ENCODE measurements at regions not wholly inside any gene's neighbourhood (a gene's known extent, or its start where the extent isn't known, plus 50 kb on each side); places are given as distances from the start of the nearest gene placed in this dataset.

DNA sequence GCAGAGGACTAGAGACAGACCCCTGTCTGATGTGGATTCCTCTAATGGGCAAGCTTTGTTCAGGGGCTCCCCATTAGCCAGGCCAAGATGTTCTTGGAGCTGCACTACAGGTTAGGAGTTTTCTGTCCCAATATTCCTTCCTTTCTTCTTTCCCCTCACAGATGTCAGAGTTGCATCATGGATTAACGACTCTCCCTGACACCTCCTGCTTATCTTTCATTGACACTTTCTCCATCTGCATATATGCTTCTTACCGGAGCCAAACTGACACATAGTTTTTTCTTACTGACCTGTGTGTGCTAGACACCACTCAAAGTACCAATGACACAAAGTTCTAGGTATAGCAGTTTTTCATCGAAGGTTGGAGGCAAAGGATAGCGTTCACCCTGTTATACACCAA lies 228.6 kb upstream of the HCCS start:
- H3K36me3 ChIP-seq = no peaks in the 10 kb centered on the region
- no peaks in the 10 kb centered on the region for H3K9me3 ChIP-seq (ENCODE audit: low read depth)
- H3K4me3 ChIP-seq = no peak overlapping the region
- H3K27me3 ChIP-seq = no peaks in the 10 kb centered on the region
- DNase-seq (ENCODE audit: low read depth in 1 of 2, low spot score in 1 of 2) = no peak
- no peak overlapping the region for H3K27ac ChIP-seq
- no peak for TF ChIP-seq CTCF (IDR thresholded peaks at IDR 0.05; ENCODE audit: low read depth, low read length)
- H3K4me1 ChIP-seq (ENCODE audit: low read depth) = no peaks in the 10 kb centered on the region

GRCh38 chrX:10884246-10884645 lies 226.9 kb upstream of the HCCS start:
- H3K27me3 ChIP-seq = no peaks in the 10 kb centered on the region
- H3K4me1 ChIP-seq (ENCODE audit: low read depth) = no peaks in the 10 kb centered on the region
- no peak overlapping the region for H3K4me3 ChIP-seq
- H3K36me3 ChIP-seq = no peaks in the 10 kb centered on the region
- H3K27ac ChIP-seq = no peak overlapping the region
- DNase-seq (ENCODE audit: low read depth in 1 of 2, low spot score in 1 of 2) = peak in 1 of 2 donors; percentile 42
- H3K9me3 ChIP-seq (ENCODE audit: low read depth) = no peaks in the 10 kb centered on the region
- TF ChIP-seq CTCF (IDR thresholded peaks at IDR 0.05; ENCODE audit: low read depth, low read length) = no peak

DNA sequence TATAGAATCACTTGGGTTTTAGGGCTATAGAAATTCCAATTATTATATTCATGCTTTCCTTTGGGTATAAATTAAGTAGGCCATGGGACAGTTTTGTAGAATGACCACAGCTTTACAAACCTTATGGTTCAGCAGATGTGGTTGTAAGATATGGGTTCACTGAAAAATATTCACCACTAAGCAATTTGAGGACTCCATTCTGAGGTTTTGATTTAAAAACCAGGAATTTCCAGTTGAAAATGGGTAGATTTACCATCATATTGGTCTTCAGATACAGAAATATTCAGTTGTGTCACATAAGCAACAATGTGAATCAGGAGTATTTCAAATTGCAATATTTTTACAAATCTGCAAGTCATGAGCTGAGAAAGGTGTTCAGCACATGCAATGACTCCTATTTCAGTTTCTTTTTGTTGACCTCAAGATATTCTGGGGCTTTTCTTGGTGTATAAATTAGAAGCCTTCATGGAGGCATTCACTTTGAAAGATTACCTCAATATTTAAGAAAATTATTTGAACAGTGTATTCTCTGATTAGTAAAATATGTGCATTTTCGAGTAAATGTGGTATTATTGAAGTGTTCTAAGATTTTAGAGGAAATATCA lies 218.4 kb upstream of the HCCS start:
- peak in 1 of 2 donors; percentile 9 for DNase-seq (ENCODE audit: low read depth in 1 of 2, low spot score in 1 of 2)
- no peaks in the 10 kb centered on the region for H3K4me1 ChIP-seq (ENCODE audit: low read depth)
- H3K9me3 ChIP-seq (ENCODE audit: low read depth) = no peaks in the 10 kb centered on the region
- no peak overlapping the region for H3K27ac ChIP-seq
- TF ChIP-seq CTCF (IDR thresholded peaks at IDR 0.05; ENCODE audit: low read depth, low read length) = no peak
- no peaks in the 10 kb centered on the region for H3K27me3 ChIP-seq
- H3K36me3 ChIP-seq = no peaks in the 10 kb centered on the region
- H3K4me3 ChIP-seq = no peak overlapping the region

DNA sequence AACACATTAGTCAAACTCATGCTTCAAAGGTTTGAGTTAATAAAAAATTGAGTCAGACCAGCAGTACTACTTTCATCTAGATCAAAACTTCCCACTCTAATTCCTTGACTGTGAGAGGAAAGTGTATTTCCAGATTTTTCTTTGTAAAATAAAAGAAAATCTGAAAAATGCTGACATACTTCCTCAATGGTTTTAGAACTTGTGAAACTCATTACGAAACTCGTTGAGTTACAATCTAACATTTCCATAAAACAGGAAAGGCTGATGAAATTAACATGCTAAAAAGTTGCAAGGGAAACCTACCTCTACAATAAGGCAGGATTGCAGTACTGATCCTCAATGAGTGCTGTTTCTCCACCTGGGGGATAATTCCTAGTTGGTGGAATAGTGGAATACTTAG lies 217.8 kb upstream of the HCCS start:
- no peaks in the 10 kb centered on the region for H3K36me3 ChIP-seq
- H3K27ac ChIP-seq = no peak overlapping the region
- no peak for TF ChIP-seq CTCF (IDR thresholded peaks at IDR 0.05; ENCODE audit: low read depth, low read length)
- no peak overlapping the region for H3K4me3 ChIP-seq
- no peaks in the 10 kb centered on the region for H3K27me3 ChIP-seq
- DNase-seq (ENCODE audit: low read depth in 1 of 2, low spot score in 1 of 2) = peak in 1 of 2 donors; percentile 34
- no peaks in the 10 kb centered on the region for H3K9me3 ChIP-seq (ENCODE audit: low read depth)
- no peaks in the 10 kb centered on the region for H3K4me1 ChIP-seq (ENCODE audit: low read depth)

DNA sequence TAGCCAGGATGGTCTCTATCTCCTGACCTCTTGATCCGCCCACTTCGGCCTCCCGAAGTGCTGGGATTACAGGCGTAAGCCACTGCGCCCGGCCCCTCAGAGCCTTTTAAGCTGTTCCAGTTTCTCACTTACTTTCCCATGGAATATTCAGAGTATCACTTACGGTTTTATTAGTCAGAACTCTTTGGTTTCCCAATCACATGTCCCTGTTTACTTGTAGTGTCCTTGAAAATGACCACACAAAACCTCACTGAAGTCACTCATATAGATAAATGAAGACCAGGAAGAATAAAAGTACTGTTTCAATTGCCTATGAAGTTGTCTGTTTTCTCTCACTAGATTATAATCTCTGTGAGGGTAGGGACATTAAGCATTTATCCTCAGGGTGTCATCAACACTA lies 217.2 kb upstream of the HCCS start:
- H3K27me3 ChIP-seq = no peaks in the 10 kb centered on the region
- H3K9me3 ChIP-seq (ENCODE audit: low read depth) = no peaks in the 10 kb centered on the region
- H3K4me3 ChIP-seq = no peak overlapping the region
- no peak overlapping the region for H3K27ac ChIP-seq
- no peaks in the 10 kb centered on the region for H3K4me1 ChIP-seq (ENCODE audit: low read depth)
- H3K36me3 ChIP-seq = no peaks in the 10 kb centered on the region
- no peak for DNase-seq (ENCODE audit: low read depth in 1 of 2, low spot score in 1 of 2)
- TF ChIP-seq CTCF (IDR thresholded peaks at IDR 0.05; ENCODE audit: low read depth, low read length) = no peak

DNA sequence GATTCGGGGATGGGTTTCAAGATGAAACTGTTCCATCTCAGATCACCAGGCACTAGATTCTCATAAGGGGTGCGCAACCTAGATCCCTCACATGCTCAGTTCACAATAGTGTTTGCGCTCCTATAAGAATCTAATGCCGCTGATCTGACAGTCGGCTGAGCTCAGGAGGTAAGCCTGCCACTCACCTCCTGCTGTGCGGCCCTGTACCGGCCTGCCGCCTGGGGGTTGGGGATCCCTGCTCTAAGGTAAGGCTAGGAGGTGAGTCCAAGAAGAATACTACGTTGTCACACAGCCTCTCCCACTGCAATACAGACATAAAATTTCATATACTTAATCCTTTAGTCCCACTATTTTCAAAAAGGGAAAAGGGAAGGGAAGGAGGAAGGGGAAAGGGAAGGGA lies 213.4 kb upstream of the HCCS start:
- H3K4me1 ChIP-seq (ENCODE audit: low read depth) = no peaks in the 10 kb centered on the region
- no peak overlapping the region for H3K4me3 ChIP-seq
- no peak for DNase-seq (ENCODE audit: low read depth in 1 of 2, low spot score in 1 of 2)
- H3K27ac ChIP-seq = no peak overlapping the region
- no peaks in the 10 kb centered on the region for H3K27me3 ChIP-seq
- TF ChIP-seq CTCF (IDR thresholded peaks at IDR 0.05; ENCODE audit: low read depth, low read length) = no peak
- no peaks in the 10 kb centered on the region for H3K36me3 ChIP-seq
- no peaks in the 10 kb centered on the region for H3K9me3 ChIP-seq (ENCODE audit: low read depth)

Data from cardiac muscle cell (in vitro differentiated cells and primary cell).